RWPE2 (cell line): ENCODE measurements at regions not wholly inside any gene's neighbourhood (a gene's known extent, or its start where the extent isn't known, plus 50 kb on each side); places are given as distances from the start of the nearest gene placed in this dataset.

Source experiments
- ATAC-seq: fragments of 200-7000 bp; cut with Tn5 transposase; 3 replicates; pipeline ENCODE4 v1.9.1; 2021; ENCODE audit warnings: low read depth
- DNase-seq: peaks from one replicate; pipeline ENCODE4 v3.0.0-alpha.2; 2020; ENCODE audit warnings: low spot score
- H3K27ac ChIP-seq: fragments of 450-650 bp; 2 replicates; pipeline ENCODE4 v1.5.1; 2017; ENCODE audit warnings: mild to moderate bottlenecking; ENCODE audit not compliant: poor library complexity, severe bottlenecking
- H3K27me3 ChIP-seq: fragments of 250-450 bp; sonication (Bioruptor Pico); 2 replicates; pipeline ENCODE4 v1.5.1; 2021; ENCODE audit warnings: mild to moderate bottlenecking, moderate library complexity; ENCODE audit not compliant: insufficient read depth, poor library complexity, severe bottlenecking
- H3K36me3 ChIP-seq: fragments of 250-450 bp; sonication (Bioruptor Pico); 2 replicates; pipeline ENCODE4 v1.5.1; 2020; ENCODE audit warnings: low read depth, mild to moderate bottlenecking, moderate library complexity
- H3K4me1 ChIP-seq: fragments of 250-450 bp; sonication (Bioruptor Pico); 2 replicates; pipeline ENCODE4 v1.5.1; 2021; ENCODE audit warnings: mild to moderate bottlenecking, moderate library complexity; ENCODE audit not compliant: insufficient read depth, poor library complexity, severe bottlenecking
- H3K4me3 ChIP-seq: fragments of 250-450 bp; sonication (Bioruptor Pico); 2 replicates; pipeline ENCODE4 v1.5.1; 2021; ENCODE audit warnings: mild to moderate bottlenecking, moderate library complexity; ENCODE audit not compliant: severe bottlenecking
- H3K9me3 ChIP-seq: fragments of 250-450 bp; sonication (Bioruptor Pico); 2 replicates; pipeline ENCODE4 v1.5.1; 2021; ENCODE audit warnings: mild to moderate bottlenecking, moderate library complexity; ENCODE audit not compliant: severe bottlenecking
- CTCF ChIP-seq: fragments of 450-650 bp; IDR thresholded peaks from one replicate; pipeline ENCODE4 v1.5.1; 2017; ENCODE audit warnings: mild to moderate bottlenecking, moderate library complexity; ENCODE audit not compliant: poor library complexity, severe bottlenecking

DNA sequence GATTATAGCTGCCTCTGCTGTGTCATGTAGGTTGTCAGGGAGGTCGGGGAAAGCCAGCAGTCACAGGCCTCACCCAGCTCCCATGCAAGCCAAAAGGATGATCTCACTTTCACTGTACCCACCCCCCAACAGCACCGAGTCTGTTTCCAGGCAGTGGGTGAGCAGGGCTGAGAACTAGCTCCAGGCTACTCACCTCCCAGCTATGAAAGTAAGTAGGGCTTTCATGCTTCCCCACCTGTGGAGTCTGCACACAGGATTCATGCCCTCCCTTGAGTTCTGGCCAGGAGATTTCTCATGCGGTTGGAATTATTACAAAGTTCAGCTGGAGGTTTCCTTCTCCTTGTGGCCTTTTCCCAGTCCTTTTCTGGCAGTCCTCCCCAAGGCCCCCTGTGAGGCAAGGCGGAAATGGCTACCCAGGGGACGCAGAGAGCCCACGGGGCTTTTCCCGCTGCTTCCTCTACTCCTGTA, 356.2 kb downstream of the SV2B start:
- no peaks in the 10 kb centered on the region for H3K36me3 ChIP-seq
- DNase-seq, result peak; percentile 98
- H3K9me3 ChIP-seq, result peaks cover 2% of the 10 kb centered on the region
- peaks cover 15% of the 10 kb centered on the region for H3K4me1 ChIP-seq
- H3K4me3 ChIP-seq, result no peak overlapping the region
- H3K27ac ChIP-seq, result peak overlapping the region; percentile 87
- TF ChIP-seq CTCF, result no peak
- H3K27me3 ChIP-seq, result no peaks in the 10 kb centered on the region
- peak; percentile 98 for ATAC-seq

DNA sequence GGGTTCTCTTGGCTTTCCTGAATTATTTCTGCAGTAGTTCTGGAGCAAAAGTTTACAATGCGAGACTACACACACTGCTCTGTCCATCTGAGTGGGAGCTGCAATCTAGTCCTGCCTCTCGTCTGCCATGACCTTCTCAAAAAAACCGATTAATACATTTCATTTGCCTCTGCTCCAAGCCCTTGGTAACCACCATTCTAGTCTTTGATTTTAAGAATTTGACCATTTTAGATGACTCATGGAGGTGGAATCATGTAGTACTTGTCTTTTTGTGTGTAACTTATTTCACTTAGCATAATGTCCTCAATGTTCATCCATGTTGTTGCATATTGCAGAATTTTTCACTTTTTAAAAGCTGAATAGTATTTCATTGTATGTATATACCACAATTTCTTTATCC, 356.9 kb downstream of the SV2B start:
- H3K27ac ChIP-seq, result peak overlapping the region; percentile 87
- peaks cover 2% of the 10 kb centered on the region for H3K9me3 ChIP-seq
- H3K27me3 ChIP-seq, result no peaks in the 10 kb centered on the region
- ATAC-seq (peak; percentile 10; the same call in 1 of the 3 replicates), DNase-seq (no peak)
- H3K4me3 ChIP-seq, result no peak overlapping the region
- H3K36me3 ChIP-seq, result no peaks in the 10 kb centered on the region
- TF ChIP-seq CTCF, result no peak
- peaks cover 15% of the 10 kb centered on the region for H3K4me1 ChIP-seq

- Histone ChIP-seq H3K9me3 (no peaks in the 10 kb centered on the region), H3K36me3 (no peaks in the 10 kb centered on the region), H3K4me1 (peaks cover 18% of the 10 kb centered on the region), H3K27ac (no peak overlapping the region), H3K27me3 (no peaks in the 10 kb centered on the region), H3K4me3 (no peak overlapping the region)
- ATAC-seq (no peak), DNase-seq (no peak)
- TF ChIP-seq CTCF, result no peak
Observed at GRCh38 chr15:91461377-91461776, 361.3 kb downstream of the SV2B start.

DNA sequence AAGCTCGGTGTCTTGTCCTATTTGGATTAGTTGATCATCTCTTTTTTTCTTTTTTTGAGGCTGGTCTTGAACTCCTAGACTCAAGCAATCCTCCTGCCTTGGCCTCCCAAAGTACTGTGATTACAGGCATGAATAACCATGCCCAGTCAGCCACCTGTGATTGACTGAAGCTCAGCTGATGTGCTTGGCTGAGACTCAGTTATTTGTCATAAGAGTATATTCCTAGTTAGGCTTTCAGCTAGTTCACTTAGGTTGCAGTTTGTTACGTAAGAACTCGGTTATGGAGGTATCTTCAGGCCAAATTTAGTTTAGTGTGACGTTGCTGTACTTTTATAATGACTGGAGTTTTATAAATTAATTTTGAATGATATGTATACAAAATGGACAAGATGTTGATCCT, 365.0 kb downstream of the SV2B start:
- TF ChIP-seq CTCF, result no peak
- Histone ChIP-seq H3K27ac (no peak overlapping the region), H3K4me1 (peaks cover 8% of the 10 kb centered on the region), H3K27me3 (no peaks in the 10 kb centered on the region), H3K36me3 (no peaks in the 10 kb centered on the region), H3K4me3 (no peak overlapping the region), H3K9me3 (no peaks in the 10 kb centered on the region)
- ATAC-seq, result no peak
- DNase-seq, result no peak

DNA sequence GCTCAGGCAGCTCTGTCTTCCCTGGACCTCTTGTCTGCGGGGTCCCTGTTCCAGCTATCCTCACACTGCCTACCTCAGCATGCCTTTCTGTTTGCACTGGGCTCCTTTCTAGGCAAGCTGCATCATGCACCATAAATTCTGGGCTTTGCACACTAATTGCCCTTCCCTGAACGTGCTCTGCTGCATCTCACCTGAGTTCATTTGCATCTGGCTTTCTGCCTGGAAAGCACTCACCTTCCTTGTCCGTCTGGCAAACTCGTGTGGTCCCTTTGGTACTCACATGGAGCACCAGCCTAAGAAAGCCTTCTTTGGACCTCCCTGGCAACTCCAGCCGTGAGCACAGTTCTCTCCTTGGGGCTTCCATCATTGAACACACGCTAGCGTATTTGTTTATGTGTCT, 365.6 kb downstream of the SV2B start:
- Histone ChIP-seq H3K9me3 (no peaks in the 10 kb centered on the region), H3K27me3 (no peaks in the 10 kb centered on the region), H3K27ac (no peak overlapping the region), H3K4me1 (peaks cover 8% of the 10 kb centered on the region), H3K4me3 (no peak overlapping the region), H3K36me3 (no peaks in the 10 kb centered on the region)
- peak; percentile 43 for ATAC-seq
- no peak for TF ChIP-seq CTCF
- DNase-seq, result no peak
